GM19238 (cell line): ENCODE measurements at regions not wholly inside any gene's neighbourhood (a gene's known extent, or its start where the extent isn't known, plus 50 kb on each side); places are given as distances from the start of the nearest gene placed in this dataset.
"Not testable (repeated sequence)": the region's sequence is repeated elsewhere in the genome, so short reads cannot be mapped to it uniquely, and the experiment has no call there.

Experiments used
- DNase-seq: peaks from one replicate; pipeline ENCODE4 v3.0.0; 2011; ENCODE audit warnings: low spot score; ENCODE audit not compliant: insufficient read length

DNA sequence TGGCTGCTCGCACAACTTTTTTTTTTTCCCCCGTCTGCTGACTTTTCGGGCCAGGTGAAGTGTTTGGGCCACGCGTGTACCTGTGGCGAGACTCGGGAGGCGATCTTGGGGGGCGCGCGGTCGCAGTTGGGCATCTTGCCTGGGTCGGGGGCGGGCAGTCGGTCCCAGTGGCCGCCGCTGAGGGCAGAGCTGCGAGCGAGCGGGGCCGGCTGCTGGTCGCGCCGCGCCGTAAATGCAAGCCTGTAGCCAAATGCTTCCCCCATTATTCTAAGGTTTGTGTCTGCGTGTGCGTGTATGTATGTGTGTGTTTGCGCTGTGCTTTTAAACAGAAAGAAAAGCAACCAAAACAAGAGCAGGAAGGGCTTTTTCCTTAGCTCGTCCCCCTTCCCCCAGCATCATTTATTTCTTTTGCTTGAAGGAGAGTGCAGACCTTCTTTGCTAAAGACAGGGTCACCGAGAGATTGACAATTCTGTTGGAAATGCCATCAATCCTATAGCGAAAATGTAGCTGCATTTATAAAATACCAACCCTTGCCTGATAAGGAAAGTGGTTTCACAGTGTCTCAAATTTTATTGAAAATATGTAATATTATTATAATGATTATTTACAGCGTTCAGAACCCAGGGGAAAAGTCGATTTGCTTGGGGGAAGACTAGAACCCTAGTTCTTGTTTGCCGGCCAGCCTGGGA, 143.2 kb upstream of the ZNF536 start:
- DNase-seq, result no peak

DNA sequence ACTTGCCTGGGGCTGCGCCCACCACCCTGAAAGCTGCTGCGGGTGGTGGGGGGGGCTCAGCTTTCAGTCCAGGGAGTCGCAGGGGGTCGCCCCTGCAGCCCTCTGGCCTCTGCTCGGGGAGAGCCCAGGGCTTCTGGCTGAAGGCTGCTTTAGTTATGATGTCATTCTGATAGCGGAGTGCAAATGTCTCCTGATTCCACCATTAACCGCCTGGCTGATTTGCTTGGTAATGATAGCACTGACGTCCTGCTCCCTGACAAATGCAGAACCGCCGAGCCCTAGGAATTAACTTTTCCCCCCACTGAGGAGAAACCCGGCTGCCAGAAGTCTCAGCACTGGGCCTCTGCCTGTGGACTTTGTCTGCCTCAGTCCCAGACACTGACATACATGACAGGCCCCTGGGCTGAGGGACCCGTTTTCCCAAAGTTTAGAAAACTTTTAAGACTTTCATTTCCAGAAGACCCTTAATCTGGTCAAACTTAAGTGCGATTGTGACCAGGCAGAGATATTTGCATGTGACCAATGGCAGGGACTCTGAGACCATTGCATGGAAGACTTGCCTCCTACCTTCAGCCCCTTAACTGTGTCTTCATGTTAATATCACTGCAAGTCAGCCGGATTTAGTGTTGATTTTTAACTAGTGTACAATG, 142.5 kb upstream of the ZNF536 start:
- no peak for DNase-seq

DNA sequence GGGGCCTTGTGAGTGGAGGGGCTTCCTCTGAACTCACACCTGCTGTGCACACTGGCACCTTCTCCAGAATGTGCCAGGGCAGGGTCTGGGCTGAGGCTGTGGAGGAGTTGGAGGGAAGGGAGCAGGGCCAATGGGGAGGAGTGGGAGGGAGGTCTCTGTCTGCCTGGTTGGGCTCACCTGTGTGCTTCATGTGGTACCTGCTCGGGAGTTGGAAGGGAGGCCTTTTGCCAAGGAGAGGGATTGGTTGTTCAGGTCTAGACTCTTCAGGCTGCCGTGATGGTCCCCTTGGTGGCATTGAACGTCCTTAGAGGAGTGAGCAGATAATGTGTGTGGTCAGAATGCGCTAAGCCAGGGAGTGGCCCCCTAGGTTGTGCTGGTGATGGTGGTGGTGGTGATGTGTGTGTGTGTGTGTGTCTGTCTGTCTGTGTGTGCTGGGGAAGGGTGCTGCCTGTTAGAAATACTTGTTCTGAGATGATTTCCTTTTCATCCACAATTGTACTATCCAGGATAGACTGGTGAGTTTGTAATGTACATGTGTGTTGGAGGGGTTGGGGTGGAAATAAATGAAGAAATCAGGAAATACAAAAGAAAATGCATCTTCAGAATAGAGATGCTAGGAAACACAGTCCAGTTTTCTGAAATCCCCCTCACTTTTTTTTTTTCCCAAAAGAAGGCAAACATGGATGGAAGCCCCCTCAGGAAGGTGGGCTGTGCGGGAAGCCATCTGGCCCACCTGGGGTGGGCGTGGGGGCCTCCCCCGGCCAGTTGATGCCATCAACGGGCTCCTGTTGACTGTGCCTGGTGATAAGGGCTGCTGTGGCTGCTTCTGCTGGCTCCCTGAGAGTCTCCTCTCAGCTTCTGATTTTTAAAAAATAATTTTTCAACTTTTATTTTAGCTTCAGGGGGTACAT, 140.5 kb upstream of the ZNF536 start:
- no peak for DNase-seq

DNA sequence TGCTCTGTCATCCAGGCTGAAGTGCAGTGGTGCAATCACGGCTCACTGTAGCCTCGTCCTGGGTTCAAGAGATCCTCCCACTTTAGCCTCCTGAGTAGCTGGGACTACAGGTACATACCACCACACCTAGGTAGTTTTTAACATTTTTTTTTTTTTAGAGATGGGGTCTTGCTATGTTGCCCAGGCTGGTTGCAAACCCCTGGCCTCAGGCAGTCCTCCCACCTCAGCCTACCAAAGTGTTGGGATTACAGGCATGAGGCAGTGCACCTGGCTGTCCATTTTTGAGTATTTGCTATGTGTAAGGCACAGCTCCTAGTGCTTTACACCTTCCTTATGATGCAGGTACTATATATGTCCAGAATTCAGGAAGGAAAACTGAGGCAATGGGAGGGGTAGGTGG, 138.8 kb upstream of the ZNF536 start:
- no peak for DNase-seq

DNA sequence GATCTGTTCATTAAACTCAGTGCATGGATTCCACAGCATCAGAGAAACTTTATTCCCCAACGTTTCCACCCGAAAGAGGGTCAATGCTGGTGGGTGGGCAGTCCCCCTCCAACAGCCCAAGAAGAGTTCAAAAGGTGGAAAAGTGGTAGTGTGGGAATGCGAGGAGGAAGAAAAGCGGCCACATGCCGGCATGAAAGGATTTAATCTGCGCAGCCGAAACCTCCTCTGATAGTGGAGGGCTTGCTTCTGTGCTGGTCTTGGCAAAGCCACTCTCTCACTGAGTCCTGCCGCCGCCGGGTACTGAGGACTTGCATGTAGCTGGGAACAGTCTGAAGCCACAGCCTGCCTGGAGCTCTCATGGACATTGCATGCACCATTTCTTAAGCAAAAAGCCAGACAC, 136.2 kb upstream of the ZNF536 start:
- no peak for DNase-seq

DNA sequence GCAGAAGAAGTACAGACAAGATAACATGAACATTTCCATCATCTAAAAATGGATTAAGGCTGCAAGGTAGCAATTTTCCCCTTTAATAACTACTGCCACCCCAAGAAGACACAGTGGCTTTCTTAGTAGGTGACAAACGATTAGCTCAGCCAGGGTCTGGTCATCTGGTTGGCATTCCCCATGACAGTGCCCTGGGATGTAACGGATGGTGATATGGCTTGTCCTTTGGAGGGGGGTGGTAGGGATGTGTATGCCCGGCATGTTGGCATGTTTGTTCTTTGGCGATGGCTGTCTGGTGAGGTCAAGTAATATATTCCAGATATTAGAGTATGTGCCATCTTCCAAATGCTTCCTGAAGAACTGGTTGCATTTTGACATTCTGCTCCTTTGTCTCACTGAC, 135.6 kb upstream of the ZNF536 start:
- DNase-seq, result no peak

DNA sequence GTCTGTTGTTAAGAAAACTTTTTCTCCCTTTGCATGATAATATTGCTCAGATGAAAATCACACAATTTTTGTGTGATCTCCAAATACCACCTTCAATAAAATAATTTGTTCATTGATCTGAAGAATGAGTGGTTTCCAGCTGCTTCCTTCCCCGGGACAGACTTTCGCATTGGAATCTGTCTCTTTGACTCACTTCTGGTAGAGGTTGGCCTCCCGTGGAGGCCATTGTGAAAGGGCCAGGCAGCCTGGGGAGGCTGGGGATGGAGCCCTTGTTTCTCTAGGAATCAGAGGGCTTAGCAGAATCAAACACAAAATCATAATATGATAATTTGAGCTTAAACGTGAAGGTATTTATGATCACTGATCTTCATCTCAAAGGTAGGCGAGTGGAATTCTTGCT, 135.0 kb upstream of the ZNF536 start:
- no peak for DNase-seq

DNA sequence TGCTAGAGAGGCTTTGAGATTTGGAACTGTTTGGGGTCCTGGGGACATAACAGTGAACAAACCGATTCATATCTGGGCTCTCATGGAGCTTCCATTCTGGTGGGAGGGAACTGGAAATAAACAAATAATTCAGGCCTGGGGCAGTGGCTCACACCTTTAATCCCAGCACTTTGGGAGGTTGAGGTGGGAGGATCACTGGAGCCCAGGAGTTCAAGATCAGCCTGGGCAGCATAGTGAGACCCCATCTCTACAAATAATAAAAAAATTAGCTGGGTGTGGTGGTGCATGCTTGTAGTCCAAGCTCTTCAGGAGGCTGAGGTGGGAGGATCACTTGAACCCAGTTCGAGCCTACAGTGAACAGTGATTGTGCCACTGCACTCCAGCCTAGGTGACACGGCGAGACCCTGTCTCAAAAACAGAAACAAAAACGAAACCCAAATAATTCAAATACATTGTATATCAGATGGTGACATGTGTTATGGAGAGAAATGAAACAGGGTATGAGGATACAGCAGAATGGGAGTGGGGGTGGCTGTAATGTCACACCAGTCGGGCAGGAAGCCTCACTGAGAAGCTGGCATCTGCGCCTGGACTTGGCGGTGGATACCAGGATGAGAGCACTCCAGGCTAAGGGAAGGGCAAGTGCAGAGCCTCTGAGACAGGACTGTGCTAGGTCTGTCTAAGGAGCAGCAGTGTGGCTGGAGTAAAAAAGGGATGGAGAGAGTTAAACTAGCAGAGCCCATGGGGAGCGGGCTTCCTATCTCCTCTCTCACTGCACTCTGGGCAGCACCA, 131.1 kb upstream of the ZNF536 start:
- no peak for DNase-seq

DNA sequence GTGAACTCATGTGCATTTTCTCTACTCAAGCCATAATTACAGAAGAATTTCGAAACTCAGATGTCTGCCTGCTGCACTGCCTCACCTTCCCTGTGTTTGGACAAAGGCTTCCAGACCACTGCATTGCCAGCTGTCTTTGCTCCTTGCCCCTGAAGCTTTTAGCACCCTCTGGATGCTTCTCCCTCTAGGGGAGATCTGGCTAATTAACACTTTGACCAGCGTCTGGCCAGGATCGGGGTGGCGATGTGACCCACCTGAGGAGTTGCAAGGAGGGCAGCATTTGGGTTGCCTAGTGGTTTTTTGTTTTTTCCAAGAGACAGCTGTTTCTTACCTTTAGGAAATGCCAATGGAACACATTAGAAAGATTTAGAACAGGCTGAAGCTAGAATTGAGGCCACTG, 127.7 kb upstream of the ZNF536 start:
- no peak for DNase-seq

DNA sequence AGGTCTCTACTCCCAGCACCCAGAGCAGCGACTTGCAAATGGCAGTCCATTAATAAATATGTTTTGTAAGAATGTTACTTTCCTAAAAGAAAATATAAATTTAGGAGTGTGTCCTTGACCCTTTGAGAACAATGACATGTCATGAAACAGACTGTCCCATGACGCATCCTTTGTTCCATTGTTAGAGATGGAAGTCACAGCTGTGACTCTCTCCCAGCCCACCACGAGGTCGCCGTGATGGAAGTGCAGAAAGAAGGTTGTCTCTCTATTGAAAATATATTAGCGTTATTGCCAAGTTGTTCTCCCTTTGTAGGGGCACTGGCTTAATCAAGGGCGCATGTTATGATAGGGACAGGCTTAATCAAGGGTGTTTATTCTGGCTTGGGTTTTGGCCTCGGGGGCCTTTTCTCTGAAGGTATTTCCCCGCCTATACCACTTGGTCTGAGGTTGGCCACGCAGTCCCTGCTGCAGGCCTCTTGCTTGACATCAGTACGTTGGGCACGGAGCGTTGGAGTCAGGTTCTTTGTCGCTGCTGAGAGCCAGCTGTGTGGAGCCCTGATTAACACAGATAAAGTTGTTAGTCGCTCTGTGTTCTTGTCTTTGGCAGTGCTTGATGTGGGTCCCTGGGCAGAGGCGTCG, 126.7 kb upstream of the ZNF536 start:
- no peak for DNase-seq

DNA sequence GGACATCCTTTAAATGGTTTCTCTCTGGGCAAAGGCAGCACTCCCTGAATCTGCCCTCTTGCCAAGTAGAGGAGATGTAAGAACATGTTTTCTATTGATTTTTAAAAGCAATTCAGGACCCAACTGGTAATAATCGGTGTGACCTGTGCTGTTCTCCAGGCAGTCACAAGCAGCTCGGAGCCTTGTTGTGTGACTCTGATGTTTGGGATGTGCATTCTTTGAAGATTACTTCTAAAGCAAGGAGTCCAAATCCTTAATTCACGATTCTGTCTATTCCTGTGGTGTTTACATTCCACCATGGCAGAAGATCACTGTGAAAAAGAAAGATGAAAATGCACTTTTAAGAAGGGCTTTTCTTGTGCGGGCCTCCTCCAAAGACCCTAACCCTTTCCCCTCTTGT, 122.3 kb upstream of the ZNF536 start:
- DNase-seq, result no peak

DNA sequence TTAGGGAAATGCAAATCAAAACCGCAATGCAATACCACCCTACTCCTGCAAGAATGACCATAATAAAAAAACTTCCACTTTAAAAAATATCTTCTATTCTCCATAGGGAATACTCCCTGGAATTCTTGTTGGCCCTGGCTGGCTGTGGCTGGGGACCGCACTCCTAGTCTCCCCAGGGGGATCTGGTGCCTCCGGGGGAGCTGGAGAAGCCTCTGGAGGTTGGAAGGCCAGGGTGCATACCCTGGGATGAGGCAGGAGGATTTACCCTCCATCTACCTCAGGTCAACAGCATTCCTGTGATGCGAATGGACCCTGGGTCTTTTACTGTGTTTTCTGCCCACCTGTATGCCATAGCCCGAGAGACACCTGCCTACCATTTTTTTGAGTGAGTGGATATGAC, 120.0 kb upstream of the ZNF536 start:
- no peak for DNase-seq

DNA sequence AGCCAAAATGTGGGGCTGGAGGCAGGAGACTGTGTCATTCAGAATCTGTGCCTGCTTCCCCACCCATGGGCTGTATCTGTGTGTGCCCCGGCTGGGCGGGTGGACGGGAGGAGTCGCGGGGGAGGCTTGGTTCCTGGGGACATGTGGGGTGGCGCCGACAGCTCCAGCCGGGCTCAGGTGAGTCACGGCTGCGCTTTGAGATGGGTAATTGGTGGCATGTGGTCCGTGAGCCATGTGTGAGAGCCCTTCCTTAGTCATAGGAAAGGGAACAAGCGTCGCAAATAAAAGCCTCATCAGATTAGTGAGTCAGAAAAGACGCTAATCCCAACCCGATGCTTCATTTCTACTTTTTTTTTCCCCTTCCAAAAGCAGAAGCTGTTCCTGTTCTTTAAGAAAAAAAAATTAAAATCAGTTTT, 118.6 kb upstream of the ZNF536 start:
- DNase-seq, result no peak

DNA sequence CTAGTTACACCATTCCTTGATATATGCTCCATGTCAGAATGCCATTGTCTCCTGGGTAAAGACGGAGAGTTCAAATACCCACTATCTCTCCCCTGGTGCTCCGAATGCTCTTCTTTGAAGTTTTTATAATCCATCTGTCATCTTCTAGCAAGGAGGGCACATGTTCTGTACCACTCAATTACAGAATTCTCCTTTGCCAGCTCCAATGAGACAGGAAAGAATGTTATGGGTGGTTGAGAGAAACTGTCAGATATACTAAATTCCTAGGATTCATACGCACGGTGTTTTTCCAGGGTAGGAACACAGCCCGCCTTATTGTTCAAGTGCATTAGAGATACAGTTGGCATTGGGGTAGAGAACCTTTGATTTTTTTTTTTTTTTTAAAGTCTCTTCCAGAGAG, 118.0 kb upstream of the ZNF536 start:
- no peak for DNase-seq

DNA sequence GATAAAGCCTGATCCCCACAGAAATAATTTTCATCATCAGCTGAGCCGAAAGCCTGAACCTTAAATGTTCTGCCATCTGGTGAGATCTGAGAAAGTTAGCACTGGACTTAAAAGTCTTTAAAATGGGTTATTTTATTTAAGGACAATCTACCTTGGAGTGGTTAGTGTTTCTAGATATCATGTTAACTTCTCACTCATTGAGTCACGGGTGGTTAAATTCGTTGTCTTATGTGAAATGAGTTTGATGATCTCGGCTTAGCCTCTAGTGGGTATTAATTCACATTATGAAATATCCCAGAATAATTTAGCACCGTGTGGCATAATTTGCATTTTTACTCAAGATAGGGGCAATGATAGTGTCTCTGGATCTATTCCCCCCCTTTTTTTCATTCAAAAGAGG, 117.4 kb upstream of the ZNF536 start:
- no peak for DNase-seq

DNA sequence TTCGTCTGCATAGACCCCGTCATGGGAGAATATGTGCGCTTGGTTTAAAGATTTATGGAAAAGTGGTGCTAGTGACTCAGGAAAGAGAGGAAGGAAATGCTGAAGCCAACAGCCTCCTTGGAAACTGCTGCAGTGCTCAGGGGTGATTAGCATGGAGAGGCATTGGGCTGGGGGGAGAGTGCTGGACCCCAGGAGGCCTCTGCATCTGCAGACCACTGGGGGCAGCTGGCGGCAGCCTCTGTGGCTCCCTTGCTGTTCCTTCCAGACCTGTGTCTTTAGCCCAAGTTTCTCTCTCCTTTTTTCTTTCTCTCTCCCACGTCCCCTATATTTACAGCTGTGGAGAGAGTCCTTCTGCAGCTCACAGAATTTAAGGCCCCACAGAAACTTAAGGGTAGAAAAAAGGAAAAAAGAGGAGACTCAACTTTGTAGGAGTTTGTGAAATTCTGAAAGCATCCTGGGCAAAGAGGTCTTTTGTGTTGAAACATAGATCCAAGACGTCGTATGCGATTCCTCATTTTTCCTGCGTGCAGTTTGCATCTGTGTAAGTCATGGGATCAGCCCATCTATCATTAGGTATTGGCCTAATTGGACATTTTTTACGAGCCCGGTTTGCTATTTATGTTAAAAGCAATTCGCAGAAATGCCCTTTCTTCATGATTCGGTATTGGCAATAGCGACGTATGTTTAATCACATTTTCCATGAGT, 116.2 kb upstream of the ZNF536 start:
- DNase-seq, result no peak

DNA sequence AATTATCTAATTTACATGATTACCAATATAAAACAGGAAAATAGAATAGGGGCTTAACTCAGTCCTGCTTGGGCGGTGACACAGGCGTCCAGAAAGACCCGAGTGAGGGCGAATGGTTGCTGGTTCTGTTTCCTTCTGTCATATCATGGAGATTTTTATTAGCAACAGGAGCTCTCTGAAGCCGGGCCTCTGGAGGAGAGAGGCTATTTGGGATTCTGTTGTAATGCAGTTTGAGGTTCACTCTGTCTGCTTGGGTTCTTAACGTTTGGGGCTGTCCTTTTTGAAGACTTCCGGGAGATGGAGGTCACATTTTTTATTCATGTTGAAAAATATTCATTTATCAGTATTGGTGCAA, 115.7 kb upstream of the ZNF536 start:
- no peak for DNase-seq

DNA sequence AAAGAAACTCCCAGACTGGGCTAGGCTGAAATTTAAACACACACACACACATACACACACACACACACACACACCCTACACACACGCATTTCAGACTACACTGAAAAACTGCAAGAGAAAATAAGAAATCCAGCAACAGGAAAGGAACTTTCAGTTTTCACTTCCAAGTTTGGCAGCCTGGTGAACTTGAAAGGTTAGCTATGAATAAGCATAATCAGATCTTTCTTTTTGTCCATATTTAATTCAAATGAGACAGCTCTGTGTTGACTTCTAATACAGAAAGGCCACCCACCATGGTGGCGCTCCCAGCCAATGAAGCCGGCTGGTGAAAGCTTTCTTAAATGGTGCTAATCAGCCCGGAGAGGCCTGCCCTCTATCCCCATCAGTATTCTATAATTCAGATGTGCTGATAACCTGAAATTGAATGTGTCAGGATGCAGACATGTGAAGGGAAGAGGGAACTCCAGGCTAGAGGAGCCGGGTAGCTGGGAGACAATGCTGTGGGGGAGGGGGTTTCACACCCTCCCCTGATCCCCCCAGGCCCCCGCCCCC, 108.3 kb upstream of the ZNF536 start:
- no peak for DNase-seq

DNA sequence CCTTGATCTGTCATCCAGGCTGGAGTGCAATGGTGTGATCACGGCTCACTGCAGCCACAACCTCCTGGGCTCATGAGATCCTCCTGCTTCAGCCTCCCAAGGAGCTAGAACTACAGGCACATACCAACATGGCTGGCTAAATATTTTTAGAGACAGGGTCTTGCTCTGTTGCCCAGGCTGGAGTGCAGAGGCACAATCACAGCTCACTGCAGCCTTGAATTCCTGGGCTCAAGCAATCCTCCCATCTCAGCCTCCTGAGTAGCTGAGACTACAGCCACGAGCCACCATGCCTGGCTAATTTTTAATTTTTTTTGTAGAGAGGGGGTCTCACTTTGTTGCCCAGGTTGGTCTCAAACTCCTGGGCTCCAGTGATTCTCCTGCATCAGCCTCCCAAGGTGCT, 106.3 kb upstream of the ZNF536 start:
- not testable (repeated sequence) for DNase-seq

DNA sequence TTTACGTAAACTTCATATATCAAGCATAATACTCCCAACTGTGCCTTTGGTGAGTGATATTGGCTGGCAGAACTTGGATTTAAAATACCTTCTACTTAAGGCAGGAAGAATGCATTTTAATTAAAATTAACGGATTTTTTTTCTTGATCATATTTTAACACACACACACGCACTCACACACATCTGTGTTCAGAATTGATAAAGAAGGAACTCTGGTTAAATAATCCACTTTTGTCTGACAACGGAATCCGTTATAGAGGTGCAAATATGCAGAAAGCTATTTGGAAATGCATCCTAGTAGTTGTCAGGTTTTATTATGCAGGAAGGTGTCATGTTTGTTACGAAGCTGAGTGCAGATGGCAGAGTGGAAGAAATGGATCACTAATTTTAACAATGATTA, 105.5 kb upstream of the ZNF536 start:
- DNase-seq, result no peak
